ENCODE measurements at regions not wholly inside any gene's neighbourhood (a gene's known extent, or its start where the extent isn't known, plus 50 kb on each side); places are given as distances from the start of the nearest gene placed in this dataset.

GRCh38 chr11:116543911-116544475 is 228.8 kb downstream of the BUD13 start:
- Mint-ChIP-seq H3K4me3 (no peak overlapping the region), H3K27ac (no peak overlapping the region), H3K36me3 (no peaks in the 10 kb centered on the region), H3K27me3 (peaks cover 4% of the 10 kb centered on the region), H3K9me3 (no peaks in the 10 kb centered on the region), H3K4me1 (no peaks in the 10 kb centered on the region)

- no peak overlapping the region for H3K4me3 Mint-ChIP-seq
- H3K9me3 Mint-ChIP-seq: no peaks in the 10 kb centered on the region
- H3K36me3 Mint-ChIP-seq: no peaks in the 10 kb centered on the region
- no peaks in the 10 kb centered on the region for H3K4me1 Mint-ChIP-seq
- H3K27ac Mint-ChIP-seq: no peak overlapping the region
- peaks cover 9% of the 10 kb centered on the region for H3K27me3 Mint-ChIP-seq
Observed at GRCh38 chr11:116543099-116543498, 229.7 kb downstream of the BUD13 start.

- Mint-ChIP-seq H3K4me1 (no peaks in the 10 kb centered on the region), H3K27me3 (peaks cover 9% of the 10 kb centered on the region), H3K9me3 (no peaks in the 10 kb centered on the region), H3K36me3 (no peaks in the 10 kb centered on the region), H3K4me3 (no peak overlapping the region), H3K27ac (no peak overlapping the region)
Observed at GRCh38 chr11:116542406-116542805, 230.4 kb downstream of the BUD13 start.

- H3K27me3 Mint-ChIP-seq: peaks cover 9% of the 10 kb centered on the region
- H3K4me3 Mint-ChIP-seq: no peak overlapping the region
- H3K4me1 Mint-ChIP-seq: no peaks in the 10 kb centered on the region
- H3K27ac Mint-ChIP-seq: no peak overlapping the region
- H3K36me3 Mint-ChIP-seq: no peaks in the 10 kb centered on the region
- no peaks in the 10 kb centered on the region for H3K9me3 Mint-ChIP-seq
Observed at GRCh38 chr11:116541460-116541859, 231.3 kb downstream of the BUD13 start.

- Mint-ChIP-seq H3K4me1 (no peaks in the 10 kb centered on the region), H3K36me3 (no peaks in the 10 kb centered on the region), H3K9me3 (no peaks in the 10 kb centered on the region), H3K4me3 (no peak overlapping the region), H3K27ac (no peak overlapping the region), H3K27me3 (peaks cover 9% of the 10 kb centered on the region)
Observed at GRCh38 chr11:116540645-116541304, 232.0 kb downstream of the BUD13 start.

GRCh38 chr11:116539836-116540418 is 232.9 kb downstream of the BUD13 start:
- H3K27ac Mint-ChIP-seq: no peak overlapping the region
- no peaks in the 10 kb centered on the region for H3K9me3 Mint-ChIP-seq
- H3K27me3 Mint-ChIP-seq: peaks cover 9% of the 10 kb centered on the region
- no peaks in the 10 kb centered on the region for H3K4me1 Mint-ChIP-seq
- H3K36me3 Mint-ChIP-seq: no peaks in the 10 kb centered on the region
- H3K4me3 Mint-ChIP-seq: no peak overlapping the region

- Mint-ChIP-seq H3K4me3 (no peak overlapping the region), H3K4me1 (no peaks in the 10 kb centered on the region), H3K27ac (no peak overlapping the region), H3K9me3 (no peaks in the 10 kb centered on the region), H3K27me3 (peaks cover 9% of the 10 kb centered on the region), H3K36me3 (no peaks in the 10 kb centered on the region)
Observed at GRCh38 chr11:116539211-116539610, 233.6 kb downstream of the BUD13 start.

- H3K9me3 Mint-ChIP-seq: no peaks in the 10 kb centered on the region
- H3K4me1 Mint-ChIP-seq: no peaks in the 10 kb centered on the region
- no peak overlapping the region for H3K4me3 Mint-ChIP-seq
- H3K36me3 Mint-ChIP-seq: no peaks in the 10 kb centered on the region
- no peak overlapping the region for H3K27ac Mint-ChIP-seq
- peaks cover 12% of the 10 kb centered on the region for H3K27me3 Mint-ChIP-seq
Observed at GRCh38 chr11:116538677-116539076, 234.1 kb downstream of the BUD13 start.

- peaks cover 12% of the 10 kb centered on the region for H3K27me3 Mint-ChIP-seq
- no peak overlapping the region for H3K27ac Mint-ChIP-seq
- H3K9me3 Mint-ChIP-seq: no peaks in the 10 kb centered on the region
- no peaks in the 10 kb centered on the region for H3K36me3 Mint-ChIP-seq
- H3K4me1 Mint-ChIP-seq: no peaks in the 10 kb centered on the region
- no peak overlapping the region for H3K4me3 Mint-ChIP-seq
Observed at GRCh38 chr11:116537709-116538108, 235.1 kb downstream of the BUD13 start.

- Mint-ChIP-seq H3K27ac (no peak overlapping the region), H3K4me1 (no peaks in the 10 kb centered on the region), H3K27me3 (peaks cover 12% of the 10 kb centered on the region), H3K9me3 (no peaks in the 10 kb centered on the region), H3K4me3 (no peak overlapping the region), H3K36me3 (no peaks in the 10 kb centered on the region)
Observed at GRCh38 chr11:116537121-116537520, 235.7 kb downstream of the BUD13 start.

GRCh38 chr11:116536416-116536815 is 236.4 kb downstream of the BUD13 start:
- Mint-ChIP-seq H3K4me1 (no peaks in the 10 kb centered on the region), H3K9me3 (no peaks in the 10 kb centered on the region), H3K4me3 (no peak overlapping the region), H3K27me3 (peaks cover 12% of the 10 kb centered on the region), H3K36me3 (no peaks in the 10 kb centered on the region), H3K27ac (no peak overlapping the region)

GRCh38 chr11:116535994-116536393 is 236.8 kb downstream of the BUD13 start:
- Mint-ChIP-seq H3K27ac (no peak overlapping the region), H3K4me1 (no peaks in the 10 kb centered on the region), H3K27me3 (peaks cover 13% of the 10 kb centered on the region), H3K36me3 (no peaks in the 10 kb centered on the region), H3K4me3 (no peak overlapping the region), H3K9me3 (no peaks in the 10 kb centered on the region)

- peaks cover 4% of the 10 kb centered on the region for H3K9me3 Mint-ChIP-seq
- H3K36me3 Mint-ChIP-seq: no peaks in the 10 kb centered on the region
- no peak overlapping the region for H3K27ac Mint-ChIP-seq
- peaks cover 17% of the 10 kb centered on the region for H3K27me3 Mint-ChIP-seq
- H3K4me1 Mint-ChIP-seq: no peaks in the 10 kb centered on the region
- H3K4me3 Mint-ChIP-seq: no peak overlapping the region
Observed at GRCh38 chr11:116535120-116535519, 237.7 kb downstream of the BUD13 start.

- H3K36me3 Mint-ChIP-seq: no peaks in the 10 kb centered on the region
- peaks cover 14% of the 10 kb centered on the region for H3K27me3 Mint-ChIP-seq
- H3K27ac Mint-ChIP-seq: no peak overlapping the region
- no peak overlapping the region for H3K4me3 Mint-ChIP-seq
- H3K9me3 Mint-ChIP-seq: peaks cover 4% of the 10 kb centered on the region
- no peaks in the 10 kb centered on the region for H3K4me1 Mint-ChIP-seq
Observed at GRCh38 chr11:116534270-116534975, 238.4 kb downstream of the BUD13 start.

- H3K4me1 Mint-ChIP-seq: no peaks in the 10 kb centered on the region
- H3K27me3 Mint-ChIP-seq: peaks cover 11% of the 10 kb centered on the region
- peaks cover 4% of the 10 kb centered on the region for H3K9me3 Mint-ChIP-seq
- no peaks in the 10 kb centered on the region for H3K36me3 Mint-ChIP-seq
- H3K27ac Mint-ChIP-seq: no peak overlapping the region
- H3K4me3 Mint-ChIP-seq: no peak overlapping the region
Observed at GRCh38 chr11:116533186-116533825, 239.5 kb downstream of the BUD13 start.

GRCh38 chr11:116532066-116532465 is 240.7 kb downstream of the BUD13 start:
- peaks cover 10% of the 10 kb centered on the region for H3K27me3 Mint-ChIP-seq
- no peaks in the 10 kb centered on the region for H3K36me3 Mint-ChIP-seq
- H3K4me3 Mint-ChIP-seq: no peak overlapping the region
- no peaks in the 10 kb centered on the region for H3K4me1 Mint-ChIP-seq
- H3K27ac Mint-ChIP-seq: no peak overlapping the region
- peaks cover 4% of the 10 kb centered on the region for H3K9me3 Mint-ChIP-seq

All from activated naive CD4-positive, alpha-beta T cell treated with anti-CD3 and anti-CD28 coated beads, Interleukin-2, amount 50 U/mL, for 24 hours (primary cell).